Lower leg skin (tissue), 4 donors: ENCODE measurements at regions not wholly inside any gene's neighbourhood (a gene's known extent, or its start where the extent isn't known, plus 50 kb on each side); places are given as distances from the start of the nearest gene placed in this dataset.

Experiments used
- DNase-seq, 2 donors: peaks; one replicate each; pipeline ENCODE4 v3.0.0-alpha.2; 2019; ENCODE audit warnings: low spot score in 2 of 2
- H3K4me3 ChIP-seq: fragments of 200-600 bp; sonication (generic); 2 replicates; pipeline ENCODE4 v1.5.1; 2017; ENCODE audit warnings: mild to moderate bottlenecking, low read depth; ENCODE audit not compliant: poor library complexity, severe bottlenecking
- POLR2A ChIP-seq, 2 donors: fragments of 450-650 bp; IDR thresholded peaks; one replicate each; pipeline ENCODE4 v1.6.1; 2016 to 2017; ENCODE audit warnings: antibody characterized with exemption in 2 of 2, mild to moderate bottlenecking in 1 of 2, moderate library complexity in 1 of 2
- WGBS, 2 donors: methylation state at CpG; one replicate each; pipeline ENCODE4 v1.1.5; 2018; 5-methylcytosine and 5-hydroxymethylcytosine counted together
- intact Hi-C: fragments of 100-400 bp; cut with DNase I; formaldehyde crosslinking; loops from one replicate; pipeline ENCODE4 v1.15.0; 2023; ENCODE audit warnings: low total_unique reads
- TF ChIP-seq, protein P1 (sequence below), 3 donors: fragments of 450-650 bp; IDR thresholded peaks; one replicate each; pipeline ENCODE4 v1.5.1; 2016; ENCODE audit warnings: antibody characterized with exemption in 3 of 3, mild to moderate bottlenecking in 3 of 3, moderate library complexity in 2 of 3

DNA sequence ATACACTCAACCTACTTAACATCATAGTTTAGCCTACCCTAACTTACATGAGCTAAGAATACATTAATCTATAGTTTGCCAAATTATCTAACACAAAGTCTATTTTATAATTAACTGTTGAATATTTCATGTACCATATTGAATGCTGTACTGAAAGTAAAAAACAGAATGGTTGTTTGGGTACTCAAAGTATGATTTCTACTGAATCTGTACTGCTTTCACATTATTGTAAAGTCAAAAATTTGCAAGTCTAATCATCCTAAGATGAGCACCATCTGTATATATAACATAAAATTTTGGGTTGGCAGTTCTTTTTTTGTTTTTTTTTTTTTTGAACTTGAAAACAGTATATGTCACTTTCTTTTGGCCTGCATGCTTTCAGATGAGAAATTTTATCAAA is 1212.6 kb downstream of the SLITRK5 start:
- TF ChIP-seq, protein P1, sequence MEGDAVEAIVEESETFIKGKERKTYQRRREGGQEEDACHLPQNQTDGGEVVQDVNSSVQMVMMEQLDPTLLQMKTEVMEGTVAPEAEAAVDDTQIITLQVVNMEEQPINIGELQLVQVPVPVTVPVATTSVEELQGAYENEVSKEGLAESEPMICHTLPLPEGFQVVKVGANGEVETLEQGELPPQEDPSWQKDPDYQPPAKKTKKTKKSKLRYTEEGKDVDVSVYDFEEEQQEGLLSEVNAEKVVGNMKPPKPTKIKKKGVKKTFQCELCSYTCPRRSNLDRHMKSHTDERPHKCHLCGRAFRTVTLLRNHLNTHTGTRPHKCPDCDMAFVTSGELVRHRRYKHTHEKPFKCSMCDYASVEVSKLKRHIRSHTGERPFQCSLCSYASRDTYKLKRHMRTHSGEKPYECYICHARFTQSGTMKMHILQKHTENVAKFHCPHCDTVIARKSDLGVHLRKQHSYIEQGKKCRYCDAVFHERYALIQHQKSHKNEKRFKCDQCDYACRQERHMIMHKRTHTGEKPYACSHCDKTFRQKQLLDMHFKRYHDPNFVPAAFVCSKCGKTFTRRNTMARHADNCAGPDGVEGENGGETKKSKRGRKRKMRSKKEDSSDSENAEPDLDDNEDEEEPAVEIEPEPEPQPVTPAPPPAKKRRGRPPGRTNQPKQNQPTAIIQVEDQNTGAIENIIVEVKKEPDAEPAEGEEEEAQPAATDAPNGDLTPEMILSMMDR (IDR thresholded peaks at IDR 0.05), result no peak
- no peak for TF ChIP-seq POLR2A (IDR thresholded peaks at IDR 0.05)
- no peak overlapping the region for H3K4me3 ChIP-seq
- intact Hi-C loops, result no loop called here
- DNase-seq, result no peak

DNA sequence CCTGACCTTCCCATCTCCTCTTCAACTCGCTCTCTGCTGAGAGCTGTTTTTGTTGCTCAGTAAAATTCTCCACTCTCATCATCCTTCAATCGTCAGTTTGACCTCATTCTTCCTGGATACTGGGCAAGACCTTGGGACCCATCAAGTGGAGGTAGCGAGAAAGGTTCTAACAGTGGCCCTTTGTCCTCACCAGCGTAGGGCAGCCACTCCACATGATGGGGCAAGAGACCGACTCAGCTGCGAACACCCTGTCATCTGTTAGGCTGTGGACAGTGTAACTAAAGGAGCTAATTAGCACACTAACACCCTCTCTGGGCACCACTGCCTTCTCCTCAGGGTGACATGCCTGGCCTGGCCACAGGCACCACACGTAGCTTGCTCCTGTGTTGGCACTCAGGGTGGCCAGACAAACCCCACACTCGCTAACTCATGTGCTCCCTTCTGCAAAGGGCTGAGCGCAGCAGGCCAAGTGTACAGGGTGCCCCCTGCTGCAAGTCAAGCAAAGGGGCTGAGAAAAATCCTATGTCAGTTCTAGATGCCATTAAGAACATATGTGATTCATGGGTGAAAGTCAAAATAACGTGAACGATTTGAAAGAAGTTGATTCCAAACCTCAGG is 1216.0 kb downstream of the SLITRK5 start:
- no peak for TF ChIP-seq POLR2A (IDR thresholded peaks at IDR 0.05)
- TF ChIP-seq, protein P1 (IDR thresholded peaks at IDR 0.05), result no peak
- WGBS, 2 donors, result 88 to 93% methylated on average over 11 of the region's 11 CpGs
- DNase-seq, result no peak
- H3K4me3 ChIP-seq, result no peak overlapping the region
- intact Hi-C loops, result no loop called here

DNA sequence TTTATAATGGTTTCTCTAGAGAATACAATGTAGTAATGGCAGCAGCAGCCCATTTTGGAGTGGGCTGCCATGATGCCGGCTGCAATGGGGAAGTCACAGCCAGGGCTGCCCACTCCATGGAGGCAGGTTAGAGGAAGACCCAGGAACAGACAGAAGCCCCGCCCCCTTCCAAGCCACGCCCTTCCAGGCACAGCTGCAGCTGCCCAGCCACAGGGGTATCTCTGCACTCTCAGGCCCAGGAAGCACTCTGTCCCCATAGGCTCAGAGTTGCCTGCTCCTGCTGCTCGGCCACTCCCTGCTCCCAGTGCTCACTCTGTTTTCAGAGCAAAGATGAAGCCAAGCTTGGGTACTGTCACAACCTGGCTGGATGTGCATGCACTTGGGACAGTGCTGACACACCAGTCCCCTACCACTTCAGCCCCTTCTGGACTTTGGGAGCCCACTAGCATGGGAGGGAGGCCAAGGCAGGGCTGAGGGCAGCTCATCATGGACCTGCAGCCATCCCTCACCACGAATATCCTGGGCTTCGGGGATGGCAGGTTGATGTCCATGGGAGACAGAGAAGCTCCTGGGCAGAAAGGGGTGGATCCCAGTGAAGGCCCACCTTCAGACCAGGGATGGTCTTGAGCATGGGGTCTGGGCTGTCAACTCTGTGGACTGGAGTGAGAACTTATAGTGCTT is 1224.2 kb downstream of the SLITRK5 start:
- no peak overlapping the region for H3K4me3 ChIP-seq
- no peak for TF ChIP-seq POLR2A (IDR thresholded peaks at IDR 0.05)
- TF ChIP-seq, protein P1 (IDR thresholded peaks at IDR 0.05), result no peak
- intact Hi-C loops, result no loop called here
- no peak for DNase-seq
- 85 to 91% methylated on average over 6 of the region's 6 CpGs for WGBS, 2 donors

- intact Hi-C loops, result no loop called here
- no peak overlapping the region for H3K4me3 ChIP-seq
- 61 to 62% methylated on average over 5 to 6 of the region's 6 CpGs for WGBS, 2 donors
- TF ChIP-seq, protein P1 (IDR thresholded peaks at IDR 0.05), result no peak
- TF ChIP-seq POLR2A (IDR thresholded peaks at IDR 0.05), result no peak
- DNase-seq, result peak in 1 of 2 donors; percentile 74
Observed at GRCh38 chr13:88896466-88896865, 1225.3 kb downstream of the SLITRK5 start.

DNA sequence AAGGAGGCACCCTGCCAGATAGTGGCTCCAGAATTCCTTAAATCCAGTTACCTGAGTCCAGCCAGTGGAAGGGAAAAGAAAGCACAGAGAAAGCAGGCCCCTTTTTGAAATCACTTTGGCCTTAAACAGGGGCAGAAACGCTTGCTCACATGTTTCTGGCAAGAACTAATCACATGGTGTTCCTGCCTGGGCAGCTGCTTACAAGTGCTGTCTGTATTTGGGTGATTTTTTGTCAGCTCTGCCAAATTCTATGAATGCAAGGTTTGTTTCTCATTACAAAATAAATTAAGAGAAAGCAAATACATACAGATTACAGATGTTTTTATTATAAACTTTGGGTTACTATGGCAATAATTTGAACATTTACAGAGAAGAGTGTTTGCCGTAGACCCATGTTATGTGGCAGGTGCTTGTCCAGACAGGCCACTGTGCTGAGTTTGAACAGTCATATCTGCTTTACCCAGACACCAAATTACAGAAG is 1237.8 kb downstream of the SLITRK5 start:
- peak in 1 of 2 donors; percentile 69 for DNase-seq
- WGBS, 2 donors, result 5 to 15% methylated on average over 2 of the region's 2 CpGs
- no peak for TF ChIP-seq POLR2A (IDR thresholded peaks at IDR 0.05)
- TF ChIP-seq, protein P1 (IDR thresholded peaks at IDR 0.05), result no peak
- H3K4me3 ChIP-seq, result no peak overlapping the region
- intact Hi-C loops, result no loop called here
